RWPE1 (cell line): ENCODE measurements at regions not wholly inside any gene's neighbourhood (a gene's known extent, or its start where the extent isn't known, plus 50 kb on each side); places are given as distances from the start of the nearest gene placed in this dataset.
"Not testable (repeated sequence)": the region's sequence is repeated elsewhere in the genome, so short reads cannot be mapped to it uniquely, and the experiment has no call there.

ENCODE experiments used
- CTCF ChIA-PET: fragments of 350-600 bp; sonication (Branson Sonifier 250); formaldehyde crosslinking; extraction: SDS; loops from one replicate; lab custom pipeline; 2021; lab: Yijun Ruan, JAX
- POLR2A ChIA-PET: fragments of 400-600 bp; formaldehyde crosslinking; extraction: SDS; loops from one replicate; lab custom pipeline; 2020; ENCODE audit warnings: antibody characterized with exemption; ENCODE audit not compliant: low non-redundant PET; lab: Yijun Ruan, JAX
- DNase-seq: peaks from one replicate; pipeline ENCODE4 v3.0.0; 2012; ENCODE audit warnings: low spot score
- H3K27ac ChIP-seq: fragments of 450-650 bp; 2 replicates; pipeline ENCODE4 v1.5.1; 2017
- CTCF ChIP-seq: fragments of 450-650 bp; conservative IDR thresholded peaks from 2 replicates; pipeline ENCODE4 v1.5.1; 2017; ENCODE audit warnings: low read depth, mild to moderate bottlenecking

- TF ChIP-seq CTCF: no peak
- CTCF ChIA-PET: no interaction called here
- DNase-seq: no peak
- POLR2A ChIA-PET: no interaction called here
- no peak overlapping the region for H3K27ac ChIP-seq
Observed at GRCh38 chr7:153190452-153190851, 430.9 kb downstream of the ACTR3B start.

- ChIA-PET CTCF (no interaction called here), POLR2A (no interaction called here)
- no peak for DNase-seq
Observed at GRCh38 chr7:153190986-153191385, 431.4 kb downstream of the ACTR3B start.

GRCh38 chr7:153193144-153193595 is 433.6 kb downstream of the ACTR3B start:
- no peak for DNase-seq

More at GRCh38 chr7:153190986-153191385, 431.4 kb downstream of the ACTR3B start:
- H3K27ac ChIP-seq: no peak overlapping the region
- TF ChIP-seq CTCF: no peak

GRCh38 chr7:153217032-153217431 is 457.5 kb downstream of the ACTR3B start:
- no peak overlapping the region for H3K27ac ChIP-seq
- ChIA-PET CTCF (no interaction called here), POLR2A (no interaction called here)
- no peak for TF ChIP-seq CTCF
- DNase-seq: no peak

More at GRCh38 chr7:153193144-153193595, 433.6 kb downstream of the ACTR3B start:
- POLR2A ChIA-PET: no interaction called here
- no peak overlapping the region for H3K27ac ChIP-seq
- no peak for TF ChIP-seq CTCF
- CTCF ChIA-PET: interaction anchor here (0.6 kb wide), 1 partner anchor 291 kb away, joined by 3 read pairs; no protein-coding TSS in a partner anchor

GRCh38 chr7:153224890-153225289 is 465.3 kb downstream of the ACTR3B start:
- H3K27ac ChIP-seq: no peak overlapping the region
- no peak for DNase-seq
- TF ChIP-seq CTCF: no peak
- CTCF ChIA-PET: no interaction called here
- POLR2A ChIA-PET: no interaction called here

GRCh38 chr7:153245136-153245535 is 485.6 kb downstream of the ACTR3B start:
- DNase-seq, CTCF ChIA-PET, POLR2A ChIA-PET, H3K27ac ChIP-seq: not testable (repeated sequence)

GRCh38 chr7:153245809-153246208 is 486.3 kb downstream of the ACTR3B start:
- no peak for DNase-seq
- H3K27ac ChIP-seq: no peak overlapping the region
- TF ChIP-seq CTCF: no peak
- POLR2A ChIA-PET: no interaction called here
- CTCF ChIA-PET: no interaction called here
